ENCODE measurements at regions not wholly inside any gene's neighbourhood (a gene's known extent, or its start where the extent isn't known, plus 50 kb on each side); places are given as distances from the start of the nearest gene placed in this dataset.

- TF ChIP-seq POLR2A (IDR thresholded peaks at IDR 0.05) (no peak), CTCF (IDR thresholded peaks at IDR 0.05) (no peak), POLR2AphosphoS5 (IDR thresholded peaks at IDR 0.05) (no peak)
Observed at GRCh38 chr2:185388226-185388625, 350.4 kb upstream of the FSIP2 start.
